ENCODE measurements at regions not wholly inside any gene's neighbourhood (a gene's known extent, or its start where the extent isn't known, plus 50 kb on each side); places are given as distances from the start of the nearest gene placed in this dataset.

DNA sequence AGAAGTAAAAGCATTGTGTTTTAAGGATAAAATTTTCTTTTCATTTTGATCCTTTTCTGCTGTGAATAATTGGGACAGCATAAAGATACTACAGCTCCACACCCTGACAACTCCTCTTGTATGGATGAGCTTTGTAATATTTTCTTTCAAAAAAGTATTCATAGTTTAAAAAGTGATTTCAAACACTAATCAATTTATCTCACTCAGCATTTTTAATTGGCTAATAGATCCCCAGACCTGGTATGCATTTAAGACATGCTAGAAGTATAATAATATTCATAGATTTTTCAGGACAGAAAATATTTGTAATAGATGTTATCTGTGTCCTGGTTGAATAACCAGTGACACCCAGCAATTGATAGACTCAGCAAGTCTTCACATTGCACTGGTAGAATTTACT, 510.7 kb downstream of the RIT2 start:
- H3K4me3 ChIP-seq (ENCODE audit: insufficient read depth in 1 of 2, low read depth in 1 of 2, low read length in 2 of 2): no peak overlapping the region

GRCh38 chr18:42606886-42607495, 508.5 kb downstream of the RIT2 start:
- H2AK5ac ChIP-seq (ENCODE audit: low read length, severe bottlenecking): no peak overlapping the region
- H3K18ac ChIP-seq (ENCODE audit: low read depth in 1 of 2, low read length in 2 of 2): no peak overlapping the region
- no peaks in the 10 kb centered on the region for H3K27me3 ChIP-seq (ENCODE audit: control insufficient read depth in 1 of 2, insufficient read depth in 1 of 2, low read length in 2 of 2)
- H3K4me2 ChIP-seq (ENCODE audit: low read length, poor library complexity, severe bottlenecking): no peak overlapping the region
- H3K27ac ChIP-seq (ENCODE audit: low read length, poor library complexity, severe bottlenecking): no peak overlapping the region
- no peak overlapping the region for H3K14ac ChIP-seq (ENCODE audit: low read length in 2 of 2)
- no peak overlapping the region for H2BK12ac ChIP-seq (ENCODE audit: low read length in 2 of 2)
- no peaks in the 10 kb centered on the region for H3K79me1 ChIP-seq (replicated peaks; ENCODE audit: low read length, poor library complexity, severe bottlenecking)
- H2BK15ac ChIP-seq (ENCODE audit: low read depth, poor library complexity, severe bottlenecking): no peak overlapping the region
- no peak overlapping the region for H2BK5ac ChIP-seq (ENCODE audit: low read depth, low read length, poor library complexity, severe bottlenecking)
- no peak overlapping the region for H4K8ac ChIP-seq (ENCODE audit: low read length)
- H3K9me3 ChIP-seq (ENCODE audit: control insufficient read depth, low read length): no peaks in the 10 kb centered on the region
- H3K4ac ChIP-seq (ENCODE audit: low read depth in 1 of 2, low read length in 2 of 2): no peak overlapping the region
- no peak overlapping the region for H2BK120ac ChIP-seq (ENCODE audit: low read depth, low read length)
- H3K36me3 ChIP-seq (ENCODE audit: control insufficient read depth in 1 of 2, insufficient read depth in 2 of 2, low read depth in 1 of 2, low read length in 2 of 2): no peaks in the 10 kb centered on the region
- no peak overlapping the region for H4K91ac ChIP-seq (ENCODE audit: low read length)
- H2AFZ ChIP-seq (ENCODE audit: low read depth, low read length): no peak overlapping the region
- no peak overlapping the region for H3K23ac ChIP-seq (ENCODE audit: low read length in 2 of 2)
- no peaks in the 10 kb centered on the region for H3K4me1 ChIP-seq (ENCODE audit: control insufficient read depth, insufficient read depth, low read depth, low read length)
- 100% methylated on average over 3 of the region's 4 CpGs for WGBS
- DNase-seq: no peak
- H3K4me3 ChIP-seq (ENCODE audit: insufficient read depth in 1 of 2, low read depth in 1 of 2, low read length in 2 of 2): no peak overlapping the region
- H3K9ac ChIP-seq (ENCODE audit: low read length): no peak overlapping the region

More for the DNA sequence above, 510.7 kb downstream of the RIT2 start:
- Histone ChIP-seq H3K23ac (ENCODE audit: low read length in 2 of 2) (no peak overlapping the region), H3K9me3 (ENCODE audit: control insufficient read depth, low read length) (no peaks in the 10 kb centered on the region), H2BK12ac (ENCODE audit: low read length in 2 of 2) (no peak overlapping the region), H4K8ac (ENCODE audit: low read length) (no peak overlapping the region), H2BK5ac (ENCODE audit: low read depth, low read length, poor library complexity, severe bottlenecking) (no peak overlapping the region), H3K4ac (ENCODE audit: low read depth in 1 of 2, low read length in 2 of 2) (no peak overlapping the region), H2AFZ (ENCODE audit: low read depth, low read length) (no peak overlapping the region), H3K27me3 (ENCODE audit: control insufficient read depth in 1 of 2, insufficient read depth in 1 of 2, low read length in 2 of 2) (no peaks in the 10 kb centered on the region), H3K4me2 (ENCODE audit: low read length, poor library complexity, severe bottlenecking) (no peak overlapping the region), H3K18ac (ENCODE audit: low read depth in 1 of 2, low read length in 2 of 2) (no peak overlapping the region), H3K14ac (ENCODE audit: low read length in 2 of 2) (no peak overlapping the region), H2BK15ac (ENCODE audit: low read depth, poor library complexity, severe bottlenecking) (no peak overlapping the region), H3K9ac (ENCODE audit: low read length) (no peak overlapping the region), H4K91ac (ENCODE audit: low read length) (no peak overlapping the region), H2AK5ac (ENCODE audit: low read length, severe bottlenecking) (no peak overlapping the region), H2BK120ac (ENCODE audit: low read depth, low read length) (no peak overlapping the region), H3K27ac (ENCODE audit: low read length, poor library complexity, severe bottlenecking) (no peak overlapping the region), H3K36me3 (ENCODE audit: control insufficient read depth in 1 of 2, insufficient read depth in 2 of 2, low read depth in 1 of 2, low read length in 2 of 2) (no peaks in the 10 kb centered on the region), H3K4me1 (ENCODE audit: control insufficient read depth, insufficient read depth, low read depth, low read length) (no peaks in the 10 kb centered on the region), H3K79me1 (replicated peaks; ENCODE audit: low read length, poor library complexity, severe bottlenecking) (no peaks in the 10 kb centered on the region)
- no peak for DNase-seq

DNA sequence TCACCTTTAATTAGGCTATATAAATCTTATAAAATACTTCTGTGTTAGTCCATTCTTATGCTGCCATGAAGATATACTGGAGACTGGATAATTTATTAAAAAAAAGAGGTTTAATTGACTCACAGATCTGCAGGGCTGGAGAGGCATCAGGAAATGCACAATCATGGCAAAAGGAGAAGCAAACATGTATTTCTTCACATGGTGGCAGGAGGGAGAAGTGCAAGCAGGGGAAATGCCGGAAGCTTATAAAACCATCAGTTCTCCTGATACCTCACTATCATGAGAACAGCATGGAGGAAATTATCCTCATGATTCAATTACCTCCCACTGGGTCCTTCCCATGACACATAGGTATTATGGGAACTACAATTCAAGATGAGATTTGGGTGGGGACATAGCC, 504.4 kb downstream of the RIT2 start:
- no peaks in the 10 kb centered on the region for H3K79me1 ChIP-seq (replicated peaks; ENCODE audit: low read length, poor library complexity, severe bottlenecking)
- H3K9me3 ChIP-seq (ENCODE audit: control insufficient read depth, low read length): no peaks in the 10 kb centered on the region
- no peak overlapping the region for H3K14ac ChIP-seq (ENCODE audit: low read length in 2 of 2)
- no peaks in the 10 kb centered on the region for H3K27me3 ChIP-seq (ENCODE audit: control insufficient read depth in 1 of 2, insufficient read depth in 1 of 2, low read length in 2 of 2)
- no peak overlapping the region for H2BK5ac ChIP-seq (ENCODE audit: low read depth, low read length, poor library complexity, severe bottlenecking)
- no peak overlapping the region for H3K9ac ChIP-seq (ENCODE audit: low read length)
- H3K36me3 ChIP-seq (ENCODE audit: control insufficient read depth in 1 of 2, insufficient read depth in 2 of 2, low read depth in 1 of 2, low read length in 2 of 2): no peaks in the 10 kb centered on the region
- no peak overlapping the region for H3K4ac ChIP-seq (ENCODE audit: low read depth in 1 of 2, low read length in 2 of 2)
- H3K4me2 ChIP-seq (ENCODE audit: low read length, poor library complexity, severe bottlenecking): no peak overlapping the region
- H4K8ac ChIP-seq (ENCODE audit: low read length): no peak overlapping the region
- H2BK15ac ChIP-seq (ENCODE audit: low read depth, poor library complexity, severe bottlenecking): no peak overlapping the region
- no peak overlapping the region for H2AK5ac ChIP-seq (ENCODE audit: low read length, severe bottlenecking)
- H2BK12ac ChIP-seq (ENCODE audit: low read length in 2 of 2): no peak overlapping the region
- H3K27ac ChIP-seq (ENCODE audit: low read length, poor library complexity, severe bottlenecking): no peak overlapping the region
- no peak overlapping the region for H2AFZ ChIP-seq (ENCODE audit: low read depth, low read length)
- no peak overlapping the region for H3K23ac ChIP-seq (ENCODE audit: low read length in 2 of 2)
- H3K18ac ChIP-seq (ENCODE audit: low read depth in 1 of 2, low read length in 2 of 2): no peak overlapping the region
- no peak overlapping the region for H4K91ac ChIP-seq (ENCODE audit: low read length)
- no peaks in the 10 kb centered on the region for H3K4me1 ChIP-seq (ENCODE audit: control insufficient read depth, insufficient read depth, low read depth, low read length)
- no peak overlapping the region for H3K4me3 ChIP-seq (ENCODE audit: insufficient read depth in 1 of 2, low read depth in 1 of 2, low read length in 2 of 2)
- no peak overlapping the region for H2BK120ac ChIP-seq (ENCODE audit: low read depth, low read length)
- DNase-seq: no peak
- no CpG with 5 or more reads among the region's 1 CpG for WGBS

- H3K4ac ChIP-seq (ENCODE audit: low read depth in 1 of 2, low read length in 2 of 2): no peak overlapping the region
- no peak overlapping the region for H3K4me2 ChIP-seq (ENCODE audit: low read length, poor library complexity, severe bottlenecking)
- H3K36me3 ChIP-seq (ENCODE audit: control insufficient read depth in 1 of 2, insufficient read depth in 2 of 2, low read depth in 1 of 2, low read length in 2 of 2): no peaks in the 10 kb centered on the region
- H3K14ac ChIP-seq (ENCODE audit: low read length in 2 of 2): no peak overlapping the region
- no peak overlapping the region for H2BK15ac ChIP-seq (ENCODE audit: low read depth, poor library complexity, severe bottlenecking)
- H3K9me3 ChIP-seq (ENCODE audit: control insufficient read depth, low read length): no peaks in the 10 kb centered on the region
- no peak overlapping the region for H2AFZ ChIP-seq (ENCODE audit: low read depth, low read length)
- no peak overlapping the region for H2BK5ac ChIP-seq (ENCODE audit: low read depth, low read length, poor library complexity, severe bottlenecking)
- H3K18ac ChIP-seq (ENCODE audit: low read depth in 1 of 2, low read length in 2 of 2): no peak overlapping the region
- DNase-seq: peak; percentile 68
- H3K23ac ChIP-seq (ENCODE audit: low read length in 2 of 2): no peak overlapping the region
- no peak overlapping the region for H4K91ac ChIP-seq (ENCODE audit: low read length)
- no peak overlapping the region for H2BK120ac ChIP-seq (ENCODE audit: low read depth, low read length)
- H3K9ac ChIP-seq (ENCODE audit: low read length): no peak overlapping the region
- H3K27ac ChIP-seq (ENCODE audit: low read length, poor library complexity, severe bottlenecking): no peak overlapping the region
- H3K27me3 ChIP-seq (ENCODE audit: control insufficient read depth in 1 of 2, insufficient read depth in 1 of 2, low read length in 2 of 2): no peaks in the 10 kb centered on the region
- 38% methylated on average over 1 of the region's 2 CpGs for WGBS
- H4K8ac ChIP-seq (ENCODE audit: low read length): no peak overlapping the region
- H3K4me3 ChIP-seq (ENCODE audit: insufficient read depth in 1 of 2, low read depth in 1 of 2, low read length in 2 of 2): no peak overlapping the region
- H2BK12ac ChIP-seq (ENCODE audit: low read length in 2 of 2): no peak overlapping the region
- no peak overlapping the region for H2AK5ac ChIP-seq (ENCODE audit: low read length, severe bottlenecking)
- H3K4me1 ChIP-seq (ENCODE audit: control insufficient read depth, insufficient read depth, low read depth, low read length): no peaks in the 10 kb centered on the region
- no peaks in the 10 kb centered on the region for H3K79me1 ChIP-seq (replicated peaks; ENCODE audit: low read length, poor library complexity, severe bottlenecking)
Observed at GRCh38 chr18:42614619-42615293, 500.7 kb downstream of the RIT2 start.

All from mesenchymal stem cell (in vitro differentiated cells and primary cell).